WTC11 (cell line): ENCODE measurements at regions not wholly inside any gene's neighbourhood (a gene's known extent, or its start where the extent isn't known, plus 50 kb on each side); places are given as distances from the start of the nearest gene placed in this dataset.

Experiments
- ATAC-seq: fragments of 200-7000 bp; cut with Tn5 transposase; 2 replicates; pipeline ENCODE4 v1.10.0; 2021; ENCODE audit warnings: mild to moderate bottlenecking, moderate library complexity
- CTCF ChIA-PET: fragments of 300-600 bp; sonication (Branson Sonifier 250); formaldehyde crosslinking; loops from one replicate; lab custom pipeline; 2021; ENCODE audit warnings: antibody characterized with exemption; lab: Charles Lee
- POLR2A ChIA-PET: fragments of 350-600 bp; sonication (Branson Sonifier 250); formaldehyde crosslinking; loops from one replicate; lab custom pipeline; 2021; ENCODE audit warnings: antibody characterized with exemption; lab: Charles Lee
- DNase-seq: peaks from one replicate; pipeline ENCODE4 v3.0.0; 2021; ENCODE audit warnings: low spot score
- H3K27ac Mint-ChIP-seq: 2 replicates; pipeline ENCODE4 v1.8.0; 2021; ENCODE audit warnings: mixed read lengths
- H3K27me3 Mint-ChIP-seq: 2 replicates; pipeline ENCODE4 v1.8.0; 2021; ENCODE audit warnings: low read depth, mild to moderate bottlenecking, moderate library complexity, mixed read lengths
- H3K36me3 Mint-ChIP-seq: 2 replicates; pipeline ENCODE4 v1.8.0; 2021; ENCODE audit warnings: mixed read lengths
- H3K4me1 Mint-ChIP-seq: 2 replicates; pipeline ENCODE4 v1.8.0; 2022; ENCODE audit warnings: mixed read lengths
- H3K4me3 Mint-ChIP-seq: 2 replicates; pipeline ENCODE4 v1.8.0; 2021; ENCODE audit warnings: mild to moderate bottlenecking, moderate library complexity, mixed read lengths
- H3K9me3 Mint-ChIP-seq: 2 replicates; pipeline ENCODE4 v1.8.0; 2021; ENCODE audit warnings: mixed read lengths
- ESRRA ChIP-seq: sonication (generic); formaldehyde crosslinking; IDR thresholded peaks from 2 replicates; pipeline ENCODE4 v1.8.1; 2022; ENCODE audit warnings: mild to moderate bottlenecking, missing genetic modification reagents, borderline replicate concordance
- GRHL2 ChIP-seq: fragments of 250-450 bp; sonication (Bioruptor Pico); IDR thresholded peaks from 2 replicates; pipeline ENCODE4 v1.8.0; 2022; ENCODE audit warnings: mild to moderate bottlenecking, moderate library complexity; ENCODE audit not compliant: insufficient replicate concordance, severe bottlenecking
- KAT7 ChIP-seq: sonication (generic); formaldehyde crosslinking; IDR thresholded peaks from 2 replicates; pipeline ENCODE4 v1.8.1; 2023; ENCODE audit warnings: missing genetic modification reagents, mild to moderate bottlenecking, borderline replicate concordance
- NR2C2 ChIP-seq: sonication (generic); formaldehyde crosslinking; IDR thresholded peaks from 2 replicates; pipeline ENCODE4 v1.8.0; 2022; ENCODE audit warnings: mild to moderate bottlenecking, missing genetic modification reagents
- NR3C1 ChIP-seq: sonication (generic); formaldehyde crosslinking; conservative IDR thresholded peaks from 2 replicates; pipeline ENCODE4 v1.8.1; 2023; ENCODE audit warnings: low read depth, mild to moderate bottlenecking, missing genetic modification reagents
- SMAD3 ChIP-seq: sonication (generic); formaldehyde crosslinking; IDR thresholded peaks from 2 replicates; pipeline ENCODE4 v1.8.0; 2022; ENCODE audit warnings: missing genetic modification reagents, mild to moderate bottlenecking, borderline replicate concordance
- USF2 ChIP-seq: sonication (generic); formaldehyde crosslinking; IDR thresholded peaks from 2 replicates; pipeline ENCODE4 v1.8.1; 2023; ENCODE audit warnings: mild to moderate bottlenecking, missing genetic modification reagents, moderate library complexity
- ZBTB21 ChIP-seq: sonication (generic); formaldehyde crosslinking; IDR thresholded peaks from 2 replicates; pipeline ENCODE4 v1.8.1; 2023; ENCODE audit warnings: mild to moderate bottlenecking, missing genetic modification reagents, borderline replicate concordance
- ZNF263 ChIP-seq: sonication (generic); formaldehyde crosslinking; IDR thresholded peaks from 2 replicates; pipeline ENCODE4 v1.8.1; 2022; ENCODE audit warnings: low read depth, mild to moderate bottlenecking, moderate library complexity, missing genetic modification reagents
- ZNF396 ChIP-seq: fragments of 250-450 bp; sonication (Bioruptor Pico); IDR thresholded peaks from 2 replicates; pipeline ENCODE4 v1.8.0; 2021; ENCODE audit warnings: mild to moderate bottlenecking, moderate library complexity, borderline replicate concordance
- ZNF671 ChIP-seq: fragments of 250-450 bp; sonication (Bioruptor Pico); IDR thresholded peaks from 2 replicates; pipeline ENCODE4 v1.8.0; 2021; ENCODE audit warnings: mild to moderate bottlenecking
- TF ChIP-seq, protein P1 (sequence below): fragments of 250-450 bp; sonication (Bioruptor Pico); IDR thresholded peaks from 2 replicates; pipeline ENCODE4 v1.9.0; 2021; ENCODE audit warnings: mild to moderate bottlenecking
- TF ChIP-seq, protein P2 (sequence below): sonication (generic); formaldehyde crosslinking; conservative IDR thresholded peaks from 2 replicates; pipeline ENCODE4 v1.8.1; 2022; ENCODE audit warnings: mild to moderate bottlenecking, missing genetic modification reagents
- TF ChIP-seq, protein P3 (sequence below): sonication (generic); formaldehyde crosslinking; IDR thresholded peaks from 2 replicates; pipeline ENCODE4 v1.8.0; 2022; ENCODE audit warnings: mild to moderate bottlenecking, missing genetic modification reagents
- TF ChIP-seq, protein P4 (sequence below): sonication (generic); formaldehyde crosslinking; IDR thresholded peaks from 2 replicates; pipeline ENCODE4 v1.8.1; 2023; ENCODE audit warnings: mild to moderate bottlenecking, missing genetic modification reagents
- TF ChIP-seq, protein P5 (sequence below): sonication (generic); formaldehyde crosslinking; conservative IDR thresholded peaks from 2 replicates; pipeline ENCODE4 v1.8.1; 2023; ENCODE audit warnings: mild to moderate bottlenecking, low read depth, missing genetic modification reagents, moderate library complexity

GRCh38 chr22:49042877-49043859, 784.5 kb downstream of the BRD1 start:
- no peak overlapping the region for H3K27ac Mint-ChIP-seq

DNA sequence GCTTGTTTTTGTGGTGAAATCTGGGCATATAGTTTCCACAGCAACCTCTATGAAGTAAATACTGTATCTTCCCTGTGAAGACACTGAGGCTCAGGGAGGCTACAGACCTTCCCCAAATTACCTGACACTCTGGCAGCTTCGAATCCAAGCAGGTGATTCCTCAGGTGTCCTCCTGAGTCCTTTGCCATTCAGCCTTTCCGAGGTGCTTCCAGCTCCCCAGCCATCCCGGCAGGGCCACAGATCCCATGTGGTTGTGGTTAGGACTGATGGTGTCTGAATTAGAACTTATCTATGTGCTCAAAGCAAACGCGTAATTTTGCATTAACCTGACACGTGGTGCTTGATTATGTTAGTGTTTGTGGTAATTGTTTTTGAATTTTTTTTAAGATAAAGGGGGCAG, 785.6 kb downstream of the BRD1 start:
- no peak for DNase-seq
- Mint-ChIP-seq H3K27me3 (no peaks in the 10 kb centered on the region), H3K9me3 (no peaks in the 10 kb centered on the region), H3K27ac (no peak overlapping the region), H3K4me3 (no peak overlapping the region), H3K4me1 (peaks cover 3% of the 10 kb centered on the region), H3K36me3 (no peaks in the 10 kb centered on the region)
- CTCF ChIA-PET: interaction anchor here (0.6 to 3.0 kb wide), 2 partner anchors 128 to 263 kb away, joined by 3 to 7 read pairs; no protein-coding TSS in a partner anchor
- TF ChIP-seq USF2 (CRISPR knock-in tag) (no peak), ZNF671 (no peak), SMAD3 (no peak), NR2C2 (CRISPR knock-in tag) (no peak), NR3C1 (CRISPR knock-in tag) (no peak), GRHL2 (CRISPR knock-in tag) (no peak), ESRRA (no peak), ZBTB21 (CRISPR knock-in tag) (no peak), ZNF263 (no peak), ZNF396 (CRISPR knock-in tag) (no peak)
- TF ChIP-seq, protein P1, sequence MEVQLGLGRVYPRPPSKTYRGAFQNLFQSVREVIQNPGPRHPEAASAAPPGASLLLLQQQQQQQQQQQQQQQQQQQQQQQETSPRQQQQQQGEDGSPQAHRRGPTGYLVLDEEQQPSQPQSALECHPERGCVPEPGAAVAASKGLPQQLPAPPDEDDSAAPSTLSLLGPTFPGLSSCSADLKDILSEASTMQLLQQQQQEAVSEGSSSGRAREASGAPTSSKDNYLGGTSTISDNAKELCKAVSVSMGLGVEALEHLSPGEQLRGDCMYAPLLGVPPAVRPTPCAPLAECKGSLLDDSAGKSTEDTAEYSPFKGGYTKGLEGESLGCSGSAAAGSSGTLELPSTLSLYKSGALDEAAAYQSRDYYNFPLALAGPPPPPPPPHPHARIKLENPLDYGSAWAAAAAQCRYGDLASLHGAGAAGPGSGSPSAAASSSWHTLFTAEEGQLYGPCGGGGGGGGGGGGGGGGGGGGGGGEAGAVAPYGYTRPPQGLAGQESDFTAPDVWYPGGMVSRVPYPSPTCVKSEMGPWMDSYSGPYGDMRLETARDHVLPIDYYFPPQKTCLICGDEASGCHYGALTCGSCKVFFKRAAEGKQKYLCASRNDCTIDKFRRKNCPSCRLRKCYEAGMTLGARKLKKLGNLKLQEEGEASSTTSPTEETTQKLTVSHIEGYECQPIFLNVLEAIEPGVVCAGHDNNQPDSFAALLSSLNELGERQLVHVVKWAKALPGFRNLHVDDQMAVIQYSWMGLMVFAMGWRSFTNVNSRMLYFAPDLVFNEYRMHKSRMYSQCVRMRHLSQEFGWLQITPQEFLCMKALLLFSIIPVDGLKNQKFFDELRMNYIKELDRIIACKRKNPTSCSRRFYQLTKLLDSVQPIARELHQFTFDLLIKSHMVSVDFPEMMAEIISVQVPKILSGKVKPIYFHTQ: no peak
- TF ChIP-seq, protein P2, sequence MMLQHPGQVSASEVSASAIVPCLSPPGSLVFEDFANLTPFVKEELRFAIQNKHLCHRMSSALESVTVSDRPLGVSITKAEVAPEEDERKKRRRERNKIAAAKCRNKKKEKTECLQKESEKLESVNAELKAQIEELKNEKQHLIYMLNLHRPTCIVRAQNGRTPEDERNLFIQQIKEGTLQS: no peak
- TF ChIP-seq, protein P3, sequence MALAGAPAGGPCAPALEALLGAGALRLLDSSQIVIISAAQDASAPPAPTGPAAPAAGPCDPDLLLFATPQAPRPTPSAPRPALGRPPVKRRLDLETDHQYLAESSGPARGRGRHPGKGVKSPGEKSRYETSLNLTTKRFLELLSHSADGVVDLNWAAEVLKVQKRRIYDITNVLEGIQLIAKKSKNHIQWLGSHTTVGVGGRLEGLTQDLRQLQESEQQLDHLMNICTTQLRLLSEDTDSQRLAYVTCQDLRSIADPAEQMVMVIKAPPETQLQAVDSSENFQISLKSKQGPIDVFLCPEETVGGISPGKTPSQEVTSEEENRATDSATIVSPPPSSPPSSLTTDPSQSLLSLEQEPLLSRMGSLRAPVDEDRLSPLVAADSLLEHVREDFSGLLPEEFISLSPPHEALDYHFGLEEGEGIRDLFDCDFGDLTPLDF (CRISPR knock-in tag): no peak
- TF ChIP-seq, protein P4, sequence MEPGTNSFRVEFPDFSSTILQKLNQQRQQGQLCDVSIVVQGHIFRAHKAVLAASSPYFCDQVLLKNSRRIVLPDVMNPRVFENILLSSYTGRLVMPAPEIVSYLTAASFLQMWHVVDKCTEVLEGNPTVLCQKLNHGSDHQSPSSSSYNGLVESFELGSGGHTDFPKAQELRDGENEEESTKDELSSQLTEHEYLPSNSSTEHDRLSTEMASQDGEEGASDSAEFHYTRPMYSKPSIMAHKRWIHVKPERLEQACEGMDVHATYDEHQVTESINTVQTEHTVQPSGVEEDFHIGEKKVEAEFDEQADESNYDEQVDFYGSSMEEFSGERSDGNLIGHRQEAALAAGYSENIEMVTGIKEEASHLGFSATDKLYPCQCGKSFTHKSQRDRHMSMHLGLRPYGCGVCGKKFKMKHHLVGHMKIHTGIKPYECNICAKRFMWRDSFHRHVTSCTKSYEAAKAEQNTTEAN (CRISPR knock-in tag): no peak
- no peak for ATAC-seq
- POLR2A ChIA-PET: no interaction called here

More at GRCh38 chr22:49042877-49043859, 784.5 kb downstream of the BRD1 start:
- Mint-ChIP-seq H3K4me3 (no peak overlapping the region), H3K9me3 (no peaks in the 10 kb centered on the region), H3K4me1 (peaks cover 3% of the 10 kb centered on the region), H3K27me3 (no peaks in the 10 kb centered on the region), H3K36me3 (no peaks in the 10 kb centered on the region)
- ATAC-seq (no peak), DNase-seq (no peak)
- CTCF ChIA-PET: interaction anchor here (3.0 to 3.1 kb wide), 2 partner anchors 127 to 262 kb away, joined by 7 to 24 read pairs; no protein-coding TSS in a partner anchor
- TF ChIP-seq ZNF263: no peak
- TF ChIP-seq, protein P5, sequence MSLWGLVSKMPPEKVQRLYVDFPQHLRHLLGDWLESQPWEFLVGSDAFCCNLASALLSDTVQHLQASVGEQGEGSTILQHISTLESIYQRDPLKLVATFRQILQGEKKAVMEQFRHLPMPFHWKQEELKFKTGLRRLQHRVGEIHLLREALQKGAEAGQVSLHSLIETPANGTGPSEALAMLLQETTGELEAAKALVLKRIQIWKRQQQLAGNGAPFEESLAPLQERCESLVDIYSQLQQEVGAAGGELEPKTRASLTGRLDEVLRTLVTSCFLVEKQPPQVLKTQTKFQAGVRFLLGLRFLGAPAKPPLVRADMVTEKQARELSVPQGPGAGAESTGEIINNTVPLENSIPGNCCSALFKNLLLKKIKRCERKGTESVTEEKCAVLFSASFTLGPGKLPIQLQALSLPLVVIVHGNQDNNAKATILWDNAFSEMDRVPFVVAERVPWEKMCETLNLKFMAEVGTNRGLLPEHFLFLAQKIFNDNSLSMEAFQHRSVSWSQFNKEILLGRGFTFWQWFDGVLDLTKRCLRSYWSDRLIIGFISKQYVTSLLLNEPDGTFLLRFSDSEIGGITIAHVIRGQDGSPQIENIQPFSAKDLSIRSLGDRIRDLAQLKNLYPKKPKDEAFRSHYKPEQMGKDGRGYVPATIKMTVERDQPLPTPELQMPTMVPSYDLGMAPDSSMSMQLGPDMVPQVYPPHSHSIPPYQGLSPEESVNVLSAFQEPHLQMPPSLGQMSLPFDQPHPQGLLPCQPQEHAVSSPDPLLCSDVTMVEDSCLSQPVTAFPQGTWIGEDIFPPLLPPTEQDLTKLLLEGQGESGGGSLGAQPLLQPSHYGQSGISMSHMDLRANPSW (CRISPR knock-in tag): no peak
- no peak for TF ChIP-seq KAT7 (CRISPR knock-in tag)
- TF ChIP-seq, all 79 proteins: peak for 0
- POLR2A ChIA-PET: interaction anchor here (0.6 kb wide), 1 partner anchor 67 kb away, joined by 3 read pairs; no protein-coding TSS in a partner anchor
